ENCODE measurements at regions not wholly inside any gene's neighbourhood (a gene's known extent, or its start where the extent isn't known, plus 50 kb on each side); places are given as distances from the start of the nearest gene placed in this dataset.

- DNase-seq, result no peak
Measured at GRCh38 chr3:135490219-135490915, 475.2 kb upstream of the PPP2R3A start.

DNA sequence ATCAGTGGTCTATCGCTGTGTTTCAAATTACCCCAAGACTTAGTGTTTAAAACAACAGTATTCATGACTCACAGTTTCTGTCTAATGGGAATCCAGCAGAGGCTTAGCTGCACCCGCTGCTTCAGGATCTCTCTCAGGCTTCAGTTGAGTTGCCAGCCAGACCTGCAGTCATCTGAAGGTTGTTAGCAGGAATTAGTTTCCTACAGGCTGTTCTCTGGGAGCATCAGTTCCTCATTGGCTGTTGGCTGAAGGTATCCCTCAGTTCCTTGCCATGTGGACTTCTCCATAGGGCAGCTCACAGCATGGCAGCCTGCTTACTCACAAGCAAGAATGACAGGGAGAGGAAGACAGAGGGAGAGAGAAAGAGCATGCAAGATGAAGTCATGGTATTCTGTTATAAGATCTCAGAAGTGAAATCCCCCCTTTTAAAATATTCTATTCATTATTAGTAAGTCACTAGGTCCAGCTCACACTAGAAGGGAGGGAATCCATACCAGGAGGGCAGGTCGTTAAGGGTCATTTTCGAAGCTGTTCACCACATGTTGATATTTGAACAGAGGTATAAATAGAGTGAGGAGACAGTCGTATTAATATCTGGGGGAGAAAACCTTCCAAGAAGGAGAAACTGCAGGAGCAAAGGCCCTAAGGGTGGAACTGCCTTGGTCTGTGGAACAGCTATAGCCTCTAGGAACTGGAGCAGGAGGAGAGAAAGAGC is 473.9 kb upstream of the PPP2R3A start:
- DNase-seq, result no peak

GRCh38 chr3:135495891-135496290 is 469.6 kb upstream of the PPP2R3A start:
- DNase-seq, result peak; percentile 95

DNA sequence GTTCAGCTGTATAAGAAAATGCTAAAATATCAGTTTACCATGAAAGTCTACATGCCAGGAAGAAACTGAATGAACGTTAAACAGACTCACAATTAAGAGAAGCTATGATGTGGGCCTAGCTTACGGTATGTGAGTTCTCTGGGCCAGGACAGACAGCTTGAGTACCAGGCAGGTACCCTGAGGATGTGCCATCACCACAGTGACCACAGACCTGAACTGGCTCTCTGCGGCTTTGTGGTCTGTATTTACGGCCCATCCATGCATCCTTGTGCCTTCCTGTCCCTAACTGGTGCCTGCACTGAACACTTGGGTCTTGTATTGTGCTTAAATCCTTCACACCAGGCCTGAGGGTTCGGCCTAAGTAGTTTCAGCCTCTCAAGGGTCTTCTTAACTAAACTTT is 467.5 kb upstream of the PPP2R3A start:
- no peak for DNase-seq

- no peak for DNase-seq
Measured at GRCh38 chr3:135499426-135499825, 466.1 kb upstream of the PPP2R3A start.

DNA sequence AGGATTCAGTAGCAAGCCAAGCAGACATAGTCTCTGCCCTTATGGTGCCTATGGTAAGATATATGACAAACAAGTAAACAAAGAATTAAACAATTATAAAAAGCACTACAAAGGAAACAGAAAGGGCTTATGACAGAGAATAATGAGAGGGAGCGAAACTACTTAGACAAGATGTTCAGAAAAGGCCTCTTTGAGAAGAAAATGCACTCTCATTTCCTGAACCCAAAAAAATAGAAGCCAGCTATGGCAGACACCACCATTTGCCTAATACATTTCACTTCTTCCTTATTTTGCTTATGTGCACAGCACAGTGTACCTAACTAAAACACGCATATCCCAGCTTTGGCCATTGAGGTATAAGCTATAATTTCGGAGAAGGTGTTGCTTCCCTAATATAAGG is 465.5 kb upstream of the PPP2R3A start:
- no peak for DNase-seq

GRCh38 chr3:135503065-135503759 is 462.3 kb upstream of the PPP2R3A start:
- DNase-seq, result no peak

DNA sequence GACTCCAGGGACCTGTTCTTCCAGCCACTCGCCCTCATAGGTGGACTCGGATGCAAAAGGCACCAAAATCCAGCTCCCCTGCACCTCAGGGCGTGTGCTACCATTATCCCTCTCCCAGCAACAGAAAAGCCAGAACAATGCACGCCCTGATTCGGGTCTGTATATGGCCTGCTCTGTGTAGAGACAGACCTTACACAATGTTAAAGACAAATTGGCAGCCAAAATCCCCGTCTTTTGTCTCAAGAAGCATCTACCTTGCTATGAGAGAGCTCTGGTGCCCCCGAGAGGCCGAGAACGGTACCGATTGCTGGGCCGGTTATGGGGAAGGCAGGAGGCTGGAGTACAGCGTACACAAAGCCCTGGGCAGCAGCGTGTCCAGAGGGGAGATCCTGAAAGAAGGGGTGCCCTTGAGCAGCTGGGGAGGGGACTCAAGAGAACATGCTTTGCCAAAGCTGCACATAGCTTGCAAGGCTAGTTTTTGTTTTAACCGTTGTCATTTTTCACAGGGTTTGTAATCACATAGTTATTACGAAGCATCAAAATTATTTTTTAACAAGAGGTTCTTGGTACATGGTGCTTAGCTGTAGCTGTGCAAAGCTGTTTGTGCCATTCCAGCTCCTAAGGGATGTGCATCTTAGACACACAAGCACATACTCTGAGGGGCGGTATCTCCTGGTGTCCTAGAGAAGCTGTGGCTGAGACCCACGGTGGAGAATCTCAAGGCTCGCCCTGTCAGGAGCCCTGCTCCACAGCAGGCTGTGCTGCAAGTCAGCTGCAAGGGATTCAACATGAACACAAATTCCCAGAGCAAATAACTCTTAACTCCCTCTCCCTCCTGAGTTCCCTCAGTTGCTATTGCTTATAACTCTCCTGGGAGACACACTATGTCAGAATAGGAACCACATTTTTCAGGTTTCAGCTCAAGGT is 461.5 kb upstream of the PPP2R3A start:
- peak; percentile 61 for DNase-seq

- DNase-seq, result no peak
Measured at GRCh38 chr3:135513106-135514059, 452.1 kb upstream of the PPP2R3A start.

DNA sequence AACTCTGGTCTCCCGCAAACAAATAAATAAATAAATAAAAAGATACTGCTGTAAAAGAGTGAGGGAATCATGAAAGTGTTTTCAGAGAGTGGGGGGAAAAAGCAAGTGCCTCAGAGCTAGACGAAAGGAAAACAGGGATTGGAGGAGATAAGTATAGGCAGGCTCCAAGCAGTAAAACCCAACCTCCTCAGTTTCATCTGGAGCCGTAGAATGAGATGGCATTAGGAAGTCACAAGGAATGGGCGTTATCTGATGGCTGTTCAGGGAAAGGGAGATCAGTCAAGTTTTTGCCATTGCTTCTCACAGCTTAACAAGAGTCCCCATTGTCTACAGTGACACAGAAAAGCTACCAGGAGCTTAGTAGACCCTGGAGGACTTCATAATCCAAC is 451.5 kb upstream of the PPP2R3A start:
- DNase-seq, result no peak

DNA sequence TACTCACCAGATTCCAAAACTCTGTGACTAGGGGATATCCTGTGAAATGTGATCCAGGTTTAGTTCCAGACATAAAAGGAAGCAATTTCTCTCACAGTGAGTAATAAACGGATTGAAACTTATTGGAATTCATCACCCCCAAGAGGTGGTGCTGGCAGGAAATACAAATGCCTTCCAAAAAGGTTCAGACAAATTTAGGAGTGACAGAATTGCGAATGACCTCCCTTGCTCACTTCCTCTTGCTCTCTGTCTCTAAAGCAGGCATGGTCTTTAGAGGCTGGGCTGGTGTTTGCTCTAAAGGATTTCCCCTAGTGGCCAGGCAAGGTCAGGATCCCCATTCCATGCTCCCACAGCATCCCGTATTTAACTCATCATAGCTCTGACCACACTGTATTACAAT is 449.4 kb upstream of the PPP2R3A start:
- DNase-seq, result no peak

GRCh38 chr3:135528413-135529015 is 437.0 kb upstream of the PPP2R3A start:
- DNase-seq, result no peak

DNA sequence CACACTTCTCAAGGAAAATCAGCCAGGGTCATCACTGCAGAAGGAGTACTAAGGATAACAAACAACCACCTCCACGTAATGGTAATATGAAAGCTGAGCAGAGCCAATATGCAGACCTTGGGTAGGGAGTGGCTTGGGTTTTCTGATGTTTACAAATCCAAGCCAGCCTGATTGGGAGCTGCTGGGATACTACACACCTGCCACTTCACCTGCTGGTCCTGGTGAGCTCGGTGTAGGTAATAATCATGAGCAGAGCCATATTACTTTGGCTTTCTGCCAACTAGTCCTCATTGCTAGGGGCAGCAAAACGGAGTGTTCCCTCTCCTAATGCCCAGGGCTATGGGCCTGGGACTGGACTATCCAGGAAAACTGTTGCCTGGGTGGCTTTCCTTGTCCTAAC is 433.5 kb upstream of the PPP2R3A start:
- peak; percentile 63 for DNase-seq

DNA sequence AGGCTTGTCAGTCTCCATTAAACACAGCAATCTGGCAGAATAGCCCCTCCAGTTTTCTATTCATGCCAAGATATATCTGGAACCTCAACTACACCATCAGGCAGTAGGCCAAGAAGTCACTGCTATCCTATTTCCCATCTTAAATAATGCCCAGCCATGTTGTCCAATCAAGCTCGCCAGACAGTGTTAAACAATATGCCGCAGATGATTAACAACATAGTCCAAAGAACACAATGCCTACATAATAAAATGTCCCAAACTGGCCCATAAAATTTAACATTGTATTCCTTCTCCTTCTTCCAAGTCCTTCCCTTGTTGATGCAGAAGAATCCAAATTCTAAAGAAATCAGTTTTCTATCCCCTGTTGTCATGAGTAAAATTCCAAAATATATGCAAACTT is 427.4 kb upstream of the PPP2R3A start:
- DNase-seq, result no peak

GRCh38 chr3:135539351-135539750 is 426.2 kb upstream of the PPP2R3A start:
- DNase-seq, result no peak

GRCh38 chr3:135539854-135540253 is 425.7 kb upstream of the PPP2R3A start:
- no peak for DNase-seq

- DNase-seq, result no peak
Measured at GRCh38 chr3:135549928-135550494, 415.5 kb upstream of the PPP2R3A start.

DNA sequence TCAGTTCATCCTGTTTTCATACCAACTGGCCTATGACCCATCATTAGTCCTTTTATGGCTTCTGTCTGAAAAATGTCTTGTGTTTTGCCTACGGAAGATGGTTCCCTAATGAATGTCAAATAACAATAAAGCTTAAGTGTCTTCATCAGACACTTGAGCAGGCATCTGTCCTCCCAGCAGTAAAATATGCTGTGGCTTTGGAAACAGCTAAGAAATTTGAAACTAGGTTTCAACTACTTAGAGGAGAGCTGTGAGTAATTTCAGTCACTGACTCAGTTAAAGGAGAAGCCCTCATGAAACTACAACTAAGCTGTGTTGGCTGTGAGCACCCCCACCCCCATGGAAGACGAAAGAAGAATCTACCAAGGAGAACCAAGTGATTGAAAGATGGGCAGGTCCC is 409.4 kb upstream of the PPP2R3A start:
- DNase-seq, result no peak

DNA sequence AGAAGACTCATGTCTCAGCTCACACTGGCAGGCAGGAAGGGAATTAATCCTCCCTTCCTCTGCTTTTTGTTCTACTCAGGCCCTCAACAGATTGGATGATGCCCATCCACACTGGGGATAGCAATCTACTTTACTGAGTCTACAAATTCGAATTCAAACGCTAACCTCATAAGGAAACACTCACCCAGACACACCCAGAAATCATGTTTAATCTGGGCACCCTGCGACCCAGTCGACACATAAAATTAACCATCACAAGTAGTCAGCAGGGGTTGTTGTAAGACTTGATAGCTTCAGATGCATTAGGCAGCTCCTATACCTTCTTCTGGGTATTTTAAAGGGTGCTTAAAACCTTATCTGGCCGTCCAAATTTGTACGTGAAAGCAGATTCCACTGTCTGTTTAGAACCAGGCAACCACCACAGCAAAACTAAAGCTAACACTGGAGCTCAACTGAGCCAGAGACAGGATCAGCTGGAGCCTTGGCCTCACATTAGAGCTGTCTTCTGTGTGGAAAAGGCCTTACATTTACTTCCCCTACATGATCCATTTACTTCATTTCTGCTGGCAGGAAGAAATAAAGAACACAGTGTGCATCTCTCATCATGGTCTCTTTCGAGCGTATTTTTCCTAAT is 407.3 kb upstream of the PPP2R3A start:
- DNase-seq, result no peak

- no peak for DNase-seq
Measured at GRCh38 chr3:135558906-135559305, 406.6 kb upstream of the PPP2R3A start.

DNA sequence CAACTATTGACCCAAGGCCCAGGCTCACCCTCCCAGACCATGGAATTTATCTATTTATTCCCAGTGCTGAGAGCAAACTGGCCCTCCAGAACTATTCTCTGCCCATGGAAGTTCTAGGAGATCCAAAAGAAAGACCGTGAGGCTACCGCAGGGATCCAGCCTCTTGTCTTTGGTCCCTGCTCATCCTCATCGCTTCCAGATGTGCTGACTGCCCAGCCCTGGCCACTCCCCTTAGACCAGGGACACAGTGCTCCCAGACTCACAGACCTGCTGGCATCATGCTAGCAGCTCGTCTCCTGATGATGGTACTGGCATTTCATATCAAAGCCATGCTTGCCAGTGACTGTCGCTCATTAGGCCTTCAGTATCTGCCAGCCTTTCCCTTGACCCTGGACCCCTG is 405.7 kb upstream of the PPP2R3A start:
- DNase-seq, result no peak
